GM13977 (cell line): ENCODE measurements at regions not wholly inside any gene's neighbourhood (a gene's known extent, or its start where the extent isn't known, plus 50 kb on each side); places are given as distances from the start of the nearest gene placed in this dataset.

Experiments
- DNase-seq: peaks from one replicate; pipeline ENCODE4 v3.0.0; 2012; ENCODE audit warnings: low spot score
- CTCF ChIP-seq: IDR thresholded peaks from 2 replicates; pipeline ENCODE4 v1.5.1; 2012; ENCODE audit warnings: mild to moderate bottlenecking, control low read depth; ENCODE audit not compliant: insufficient read depth; ENCODE audit errors: extremely low read depth, missing control alignments
- in situ Hi-C: fragments of 300-500 bp; cut with MboI; formaldehyde crosslinking; loops from one replicate; pipeline ENCODE4 v1.12.0; 2022; ENCODE audit warnings: low sequenced_read_pairs, low pct_unique_long_range_greater_than_20kb, mixed read lengths, inconsistent platforms; ENCODE audit not compliant: unreplicated experiment

GRCh38 chr21:35607406-35607805 is 452.9 kb downstream of the SETD4 start:
- DNase-seq: no peak
- in situ Hi-C loops: no loop called here
- no peak for TF ChIP-seq CTCF

DNA sequence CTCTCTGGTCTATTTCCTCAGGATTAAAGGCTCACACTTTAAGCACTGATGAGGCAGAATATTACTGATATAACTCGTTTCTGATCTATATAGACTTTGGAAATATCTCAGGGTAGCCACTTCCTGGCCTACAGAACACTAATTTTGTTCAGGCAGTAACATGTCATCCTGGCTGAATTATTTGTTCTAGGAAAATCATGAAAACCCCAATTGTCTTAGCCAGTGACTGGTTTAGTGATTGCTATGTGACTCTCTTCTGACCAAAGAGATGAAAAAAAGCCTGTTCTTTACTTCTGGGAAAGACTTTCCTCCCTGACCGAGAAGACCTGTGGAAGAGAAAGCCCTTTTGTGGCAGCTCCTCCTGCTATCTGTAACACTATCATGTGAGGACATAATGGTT is 453.7 kb downstream of the SETD4 start:
- in situ Hi-C loops: no loop called here
- DNase-seq: no peak
- no peak for TF ChIP-seq CTCF

DNA sequence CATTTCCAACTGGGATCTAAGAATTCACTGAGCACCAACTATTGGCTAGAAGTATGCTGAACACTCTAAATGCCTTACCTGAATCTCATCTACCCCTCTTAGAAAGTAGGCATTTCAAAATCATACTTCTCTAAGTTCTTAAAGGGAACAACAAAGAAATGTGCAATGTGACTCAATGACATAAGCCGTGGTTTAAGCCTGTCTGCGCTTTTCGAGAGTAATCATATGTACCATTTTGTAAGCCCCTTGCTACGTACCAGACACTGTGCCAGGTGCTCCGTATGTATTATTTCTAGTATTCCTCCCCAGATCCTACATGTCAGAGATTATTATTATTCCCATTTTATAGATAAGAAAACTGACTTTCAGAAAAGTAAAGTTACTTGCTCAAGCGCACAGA is 454.2 kb downstream of the SETD4 start:
- no peak for DNase-seq
- no peak for TF ChIP-seq CTCF
- in situ Hi-C loops: no loop called here

DNA sequence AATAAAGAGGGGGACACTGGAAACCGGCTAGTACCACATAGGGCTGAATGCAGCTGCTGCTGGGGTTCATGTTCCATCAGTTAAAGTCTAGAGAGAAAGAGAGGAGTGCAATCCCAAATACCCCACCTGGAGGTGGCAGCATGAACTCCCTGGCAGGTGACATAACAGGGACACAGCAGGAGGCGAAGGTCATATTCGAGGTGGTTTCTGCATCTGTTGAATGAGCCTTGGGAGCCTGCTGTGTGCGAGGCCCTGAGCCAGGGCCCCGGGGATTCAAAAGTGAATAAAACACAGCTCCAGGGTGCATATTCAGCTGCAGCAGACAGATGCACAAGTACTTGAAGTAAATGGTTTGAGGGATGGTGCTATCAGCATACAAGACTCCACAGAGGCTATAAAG is 456.8 kb downstream of the SETD4 start:
- no peak for TF ChIP-seq CTCF
- in situ Hi-C loops: no loop called here
- DNase-seq: no peak

DNA sequence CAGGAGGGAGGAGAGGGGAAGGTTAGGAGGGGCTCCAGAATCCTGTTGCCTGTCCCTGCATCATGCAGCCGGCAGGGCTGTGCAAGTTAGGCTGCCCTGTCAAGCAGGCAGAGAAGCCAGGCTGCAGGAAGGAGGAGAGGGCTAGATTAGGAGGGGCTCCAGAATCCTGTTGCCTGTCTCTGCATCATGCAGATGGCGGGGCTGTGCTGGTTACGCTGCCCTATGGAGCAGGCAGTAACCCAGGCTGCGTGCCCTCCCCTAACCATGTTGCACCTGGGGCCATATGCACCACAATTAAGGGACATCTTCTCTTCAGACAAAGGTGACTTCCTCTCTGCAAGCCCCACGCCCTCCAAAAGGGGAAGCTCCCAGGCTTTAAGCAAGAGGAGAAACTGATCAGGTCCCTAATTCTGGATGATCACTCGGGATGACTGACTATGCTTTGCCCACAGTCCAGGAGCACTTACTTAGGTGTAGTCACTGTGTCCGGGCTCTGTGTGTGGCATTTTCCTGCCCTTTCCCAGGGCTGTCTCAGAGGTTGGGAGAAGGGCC is 457.4 kb downstream of the SETD4 start:
- no peak for DNase-seq
- in situ Hi-C loops: no loop called here
- no peak for TF ChIP-seq CTCF

DNA sequence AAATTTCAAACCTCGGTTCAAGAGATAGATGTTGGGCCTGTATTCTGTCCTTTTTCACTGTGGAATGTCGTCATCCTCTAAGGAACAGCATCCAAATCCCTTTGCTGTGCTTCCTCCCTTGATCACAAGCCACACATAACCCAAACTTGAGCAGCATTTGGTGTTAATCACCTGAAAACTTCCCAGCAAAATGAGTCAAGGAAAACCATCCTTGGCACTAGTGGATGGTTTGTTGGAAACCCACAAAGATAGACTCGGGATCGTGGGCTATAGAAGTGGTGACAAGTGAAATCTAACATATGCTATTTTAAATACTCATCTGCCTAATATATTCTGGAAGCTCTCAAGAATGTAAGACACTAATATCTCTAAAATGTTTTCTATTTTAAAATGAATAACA is 459.1 kb downstream of the SETD4 start:
- in situ Hi-C loops: no loop called here
- no peak for TF ChIP-seq CTCF

GRCh38 chr21:35599164-35599563 is 461.2 kb downstream of the SETD4 start:
- DNase-seq: no peak
- in situ Hi-C loops: no loop called here
- TF ChIP-seq CTCF: no peak

More for the DNA sequence above, 459.1 kb downstream of the SETD4 start:
- no peak for DNase-seq
